GM12891 (cell line): ENCODE measurements at regions not wholly inside any gene's neighbourhood (a gene's known extent, or its start where the extent isn't known, plus 50 kb on each side); places are given as distances from the start of the nearest gene placed in this dataset.

Experiments used
- DNase-seq: peaks from one replicate; pipeline ENCODE4 v3.0.0; 2011; ENCODE audit warnings: low spot score; ENCODE audit not compliant: insufficient read length
- FAIRE-seq: peaks from 2 replicates; lab custom pipeline; 2011; peaks lifted over from hg19 to GRCh38; lab: Jason Lieb, UNC
- PAX5 ChIP-seq: IDR thresholded peaks from 2 replicates; pipeline ENCODE4 v1.6.1; 2011; ENCODE audit warnings: low read length, moderate library complexity, mild to moderate bottlenecking; ENCODE audit not compliant: insufficient read depth, severe bottlenecking
- POLR2A ChIP-seq: IDR thresholded peaks from 2 replicates; pipeline ENCODE4 v1.6.1; 2011; ENCODE audit warnings: low read depth, low read length, control low read depth
- POLR2AphosphoS5 ChIP-seq: IDR thresholded peaks from 2 replicates; pipeline ENCODE4 v1.6.1; 2011; ENCODE audit warnings: low read depth, low read length, control low read depth
- POU2F2 ChIP-seq: IDR thresholded peaks from 2 replicates; pipeline ENCODE4 v1.6.1; 2011; ENCODE audit warnings: low read depth, mild to moderate bottlenecking, control low read depth, low read length, moderate library complexity
- SPI1 ChIP-seq: IDR thresholded peaks from 2 replicates; pipeline ENCODE4 v1.6.1; 2011; ENCODE audit warnings: low read depth, low read length, control low read depth
- TAF1 ChIP-seq: IDR thresholded peaks from 2 replicates; pipeline ENCODE4 v1.6.1; 2011; ENCODE audit warnings: low read depth, low read length, control low read depth

- no peak for TF ChIP-seq TAF1
- no peak for TF ChIP-seq POLR2AphosphoS5
- no peak for TF ChIP-seq POU2F2
- TF ChIP-seq SPI1 = no peak
- TF ChIP-seq POLR2A = no peak
- TF ChIP-seq PAX5 = no peak
- no peak for FAIRE-seq
- no peak for DNase-seq
These were observed 59.8 kb downstream of the MRM1 start for GRCh38 chr17:36661047-36661666.

DNA sequence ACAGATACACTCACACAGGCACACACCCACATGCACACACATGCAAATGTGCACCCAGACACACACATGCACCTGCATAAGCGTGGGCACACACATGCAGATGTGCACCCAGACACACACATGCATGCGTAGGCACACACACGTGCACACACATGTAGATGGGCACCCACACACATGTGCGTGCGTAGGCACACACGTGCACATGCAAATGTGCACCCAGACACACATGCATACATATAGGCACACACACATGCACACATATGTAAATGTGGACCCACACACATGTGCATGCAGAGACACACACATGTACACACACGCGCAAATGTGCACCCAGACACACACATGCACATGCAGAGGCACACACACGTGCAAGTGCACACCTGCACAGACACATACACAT, 60.3 kb downstream of the MRM1 start:
- TF ChIP-seq PAX5 = no peak
- TF ChIP-seq POLR2A = no peak
- no peak for TF ChIP-seq POLR2AphosphoS5
- TF ChIP-seq POU2F2 = no peak
- no peak for TF ChIP-seq SPI1
- TF ChIP-seq TAF1 = no peak
- no peak for DNase-seq
- no peak for FAIRE-seq

DNA sequence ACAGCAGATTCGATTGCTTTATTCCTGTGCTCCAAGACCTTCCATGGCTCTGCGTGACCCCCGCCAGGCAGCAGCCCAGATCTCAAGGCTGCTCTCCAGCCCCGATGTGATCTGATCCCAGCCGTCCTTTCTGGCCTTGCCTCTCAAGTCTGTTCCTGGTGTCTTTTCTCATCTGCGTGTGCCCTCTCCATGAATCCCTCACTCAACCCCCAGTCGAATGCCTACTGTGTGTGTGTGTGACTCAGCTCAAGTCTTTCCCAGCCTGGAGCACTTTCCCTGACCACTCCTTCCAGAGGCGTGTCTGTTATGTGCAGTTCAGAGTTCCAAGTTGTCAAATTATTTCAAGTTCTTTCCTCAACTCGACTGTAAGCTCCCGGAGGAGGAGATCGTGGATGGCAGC, 64.0 kb downstream of the MRM1 start:
- TF ChIP-seq TAF1 = no peak
- TF ChIP-seq PAX5 = no peak
- TF ChIP-seq POLR2AphosphoS5 = no peak
- TF ChIP-seq SPI1 = no peak
- TF ChIP-seq POU2F2 = no peak
- TF ChIP-seq POLR2A = no peak
- no peak for DNase-seq
- FAIRE-seq = no peak

DNA sequence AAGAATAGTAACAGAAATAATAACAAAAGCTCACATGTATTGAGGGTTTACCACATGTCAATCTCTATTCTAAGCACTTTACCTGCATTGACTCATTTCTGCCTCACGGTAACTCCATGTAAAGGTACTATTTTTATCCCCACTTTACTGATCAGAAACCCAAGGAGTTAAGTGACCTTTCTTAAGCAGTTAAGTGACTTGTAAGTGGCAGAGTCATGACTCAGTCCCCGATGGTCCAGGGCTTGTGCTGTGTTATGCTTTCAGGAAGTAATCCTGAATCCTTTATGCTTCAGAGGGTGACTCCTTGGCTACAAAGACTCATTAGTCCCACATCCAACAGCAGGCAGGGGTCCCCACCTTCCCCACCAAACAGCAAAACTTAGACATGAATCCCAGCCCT, 66.5 kb downstream of the MRM1 start:
- DNase-seq (no peak), FAIRE-seq (no peak)

DNA sequence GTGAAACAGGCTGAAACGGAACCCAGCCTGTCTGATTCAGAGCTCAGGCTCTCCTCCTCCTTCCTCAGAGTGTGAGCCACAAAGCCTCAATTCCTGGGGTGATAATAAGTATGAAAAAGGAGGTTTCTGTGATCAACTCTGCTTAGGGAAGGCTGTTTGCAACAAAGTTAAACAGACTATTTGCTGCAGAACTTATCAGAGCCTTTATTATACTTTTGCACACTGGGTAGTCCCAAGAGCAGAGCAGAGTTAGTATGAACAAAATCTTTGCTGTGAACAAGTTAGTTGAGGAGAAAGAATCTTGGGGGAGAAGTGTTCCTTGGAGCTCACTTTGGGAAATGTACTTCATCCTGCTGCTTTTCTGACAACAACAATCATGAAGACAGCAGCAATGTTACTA, 67.4 kb downstream of the MRM1 start:
- no peak for TF ChIP-seq TAF1
- no peak for TF ChIP-seq POLR2A
- no peak for TF ChIP-seq PAX5
- no peak for TF ChIP-seq SPI1
- no peak for TF ChIP-seq POLR2AphosphoS5
- no peak for TF ChIP-seq POU2F2
- DNase-seq = no peak
- FAIRE-seq = no peak

More for the DNA sequence above, 66.5 kb downstream of the MRM1 start:
- no peak for TF ChIP-seq POU2F2
- no peak for TF ChIP-seq SPI1
- no peak for TF ChIP-seq PAX5
- no peak for TF ChIP-seq POLR2AphosphoS5
- TF ChIP-seq POLR2A = no peak
- TF ChIP-seq TAF1 = no peak

DNA sequence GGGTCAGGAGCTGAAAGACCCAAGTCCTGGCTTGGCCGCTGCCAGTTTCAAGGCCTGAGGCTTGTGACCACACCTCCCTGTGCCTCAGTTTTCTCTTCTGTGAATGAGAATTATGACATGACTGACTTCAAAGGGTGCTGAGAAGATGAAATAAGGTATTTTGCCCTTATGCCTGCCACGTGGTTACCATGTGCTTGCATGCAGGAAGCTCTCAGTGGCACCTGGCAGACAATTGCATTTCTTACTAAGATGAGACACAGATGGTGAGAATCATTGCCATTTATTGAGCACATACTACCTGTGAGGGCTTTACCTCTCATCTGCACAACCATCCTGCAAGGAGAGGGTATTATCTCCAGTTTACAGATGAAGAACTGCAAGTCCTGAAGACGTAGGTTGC, 69.8 kb downstream of the MRM1 start:
- no peak for DNase-seq
- no peak for FAIRE-seq
- TF ChIP-seq POLR2AphosphoS5 (no peak), POLR2A (no peak), PAX5 (no peak), SPI1 (no peak), TAF1 (no peak), POU2F2 (no peak)

- DNase-seq (no peak), FAIRE-seq (no peak)
- TF ChIP-seq PAX5 (no peak), POLR2AphosphoS5 (no peak), POLR2A (no peak), POU2F2 (no peak), TAF1 (no peak), SPI1 (no peak)
These were observed 71.1 kb downstream of the MRM1 start for GRCh38 chr17:36672403-36672918.

- TF ChIP-seq PAX5 = no peak
- no peak for TF ChIP-seq POLR2A
- TF ChIP-seq SPI1 = no peak
- no peak for TF ChIP-seq POLR2AphosphoS5
- no peak for TF ChIP-seq TAF1
- no peak for TF ChIP-seq POU2F2
- no peak for DNase-seq
- FAIRE-seq = no peak
These were observed 71.7 kb downstream of the MRM1 start for GRCh38 chr17:36673068-36673467.

DNA sequence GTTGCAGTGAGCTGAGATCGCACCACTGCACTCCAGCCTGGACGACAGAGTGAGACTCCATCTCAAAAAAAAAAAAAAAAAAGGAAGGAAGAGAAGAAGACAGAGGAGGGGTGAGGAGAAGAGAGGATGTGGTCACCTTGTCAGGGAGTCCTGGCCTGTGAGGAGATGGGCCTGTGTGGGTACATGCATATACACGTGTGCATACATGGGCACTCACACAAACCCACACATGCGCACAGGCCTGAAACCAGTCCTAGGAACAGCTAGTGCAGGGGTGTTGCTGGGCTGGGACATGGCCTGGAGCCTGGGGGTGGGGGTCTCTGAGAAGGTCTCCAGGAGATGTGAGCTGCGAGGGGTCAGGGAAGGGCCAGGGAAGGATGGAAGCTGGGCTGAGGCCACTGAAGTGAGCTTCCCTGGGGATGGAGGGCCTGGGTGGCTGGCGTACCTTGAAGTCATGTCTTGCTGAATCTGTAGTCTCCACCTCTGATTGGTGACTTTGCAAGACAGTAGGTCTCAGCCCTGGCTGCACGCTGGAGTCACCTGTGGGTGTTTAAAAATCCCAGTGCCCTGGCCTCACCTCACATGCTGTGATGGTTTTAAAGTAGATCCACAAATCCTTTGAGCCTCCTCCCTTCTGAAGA, 72.4 kb downstream of the MRM1 start:
- FAIRE-seq = no peak
- TF ChIP-seq POU2F2 = no peak
- no peak for TF ChIP-seq PAX5
- TF ChIP-seq TAF1 = no peak
- no peak for TF ChIP-seq POLR2A
- no peak for TF ChIP-seq POLR2AphosphoS5
- TF ChIP-seq SPI1 = no peak
- DNase-seq = no peak

- FAIRE-seq = no peak
- no peak for DNase-seq
- TF ChIP-seq POLR2AphosphoS5 = no peak
- no peak for TF ChIP-seq PAX5
- no peak for TF ChIP-seq POLR2A
- no peak for TF ChIP-seq POU2F2
- TF ChIP-seq SPI1 = no peak
- no peak for TF ChIP-seq TAF1
These were observed 72.9 kb downstream of the MRM1 start for GRCh38 chr17:36674278-36674650.
